Testis (tissue), 2 donors: ENCODE measurements at regions not wholly inside any gene's neighbourhood (a gene's known extent, or its start where the extent isn't known, plus 50 kb on each side); places are given as distances from the start of the nearest gene placed in this dataset.

Experiments used
- CTCF ChIP-seq, 3 experiments: fragments of 450-650 bp in 2 of 3; fragments of 200-600 bp in 1 of 3; sonication (generic) in 1 of 3; IDR thresholded peaks; one replicate each; pipeline ENCODE4 v1.5.1; 2016 to 2019; ENCODE audit warnings: antibody characterized with exemption in 3 of 3, mild to moderate bottlenecking in 2 of 3, moderate library complexity in 1 of 3
- POLR2A ChIP-seq: fragments of 450-650 bp; IDR thresholded peaks from one replicate; pipeline ENCODE4 v1.6.1; 2017; ENCODE audit warnings: antibody characterized with exemption, mild to moderate bottlenecking, moderate library complexity

DNA sequence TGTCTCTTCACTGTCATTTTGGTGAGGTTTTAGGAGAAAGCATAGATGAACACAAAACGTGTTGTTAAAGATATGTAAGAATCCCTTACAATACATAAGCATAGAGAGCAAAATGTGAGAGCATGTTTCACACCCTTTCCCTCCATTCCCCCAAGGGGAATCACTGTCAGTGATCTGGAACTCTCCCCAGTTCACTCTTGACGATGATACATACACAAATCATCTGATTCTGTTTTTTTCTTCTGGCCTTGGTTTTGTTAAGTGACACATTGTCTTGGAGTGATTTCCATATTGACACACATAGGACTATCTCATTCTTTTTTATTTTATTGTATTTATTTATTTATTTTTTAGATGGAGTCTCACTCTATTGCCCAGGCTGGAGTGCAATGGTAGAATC, 53.7 kb upstream of the TANC1 start:
- TF ChIP-seq CTCF (IDR thresholded peaks at IDR 0.05) (no peak), POLR2A (no peak)
